A673 (cell line): ENCODE measurements at regions not wholly inside any gene's neighbourhood (a gene's known extent, or its start where the extent isn't known, plus 50 kb on each side); places are given as distances from the start of the nearest gene placed in this dataset.

Experiments
- CTCF ChIP-seq: fragments of 300-800, 200-600 bp; sonication (generic); conservative IDR thresholded peaks from 2 replicates; pipeline ENCODE4 v1.5.1; 2017; ENCODE audit warnings: low read depth, mild to moderate bottlenecking, antibody characterized with exemption, low read length, moderate library complexity, mixed read lengths
- EZH2 ChIP-seq: fragments of 200-600 bp; sonication (generic); IDR thresholded peaks from 2 replicates; pipeline ENCODE4 v1.6.1; 2017; ENCODE audit warnings: borderline replicate concordance, low read depth, mild to moderate bottlenecking, mixed read lengths, antibody characterized with exemption, low read length; ENCODE audit not compliant: poor library complexity, severe bottlenecking

GRCh38 chr14:85146779-85147178, 383.2 kb upstream of the FLRT2 start:
- TF ChIP-seq EZH2 (no peak), CTCF (no peak)
